ENCODE measurements at regions not wholly inside any gene's neighbourhood (a gene's known extent, or its start where the extent isn't known, plus 50 kb on each side); places are given as distances from the start of the nearest gene placed in this dataset.

GRCh38 chr7:13682626-13683025, 306.8 kb downstream of the ETV1 start:
- TF ChIP-seq ZFP3 (CRISPR knock-in tag; IDR thresholded peaks at IDR 0.05) (no peak), PATZ1 (CRISPR knock-in tag; IDR thresholded peaks at IDR 0.05; ENCODE audit: borderline replicate concordance) (no peak), BACH2 (CRISPR knock-in tag; IDR thresholded peaks at IDR 0.05; ENCODE audit: borderline replicate concordance) (no peak), CSDC2 (CRISPR knock-in tag; IDR thresholded peaks at IDR 0.05) (no peak), TOX (CRISPR knock-in tag; IDR thresholded peaks at IDR 0.05; ENCODE audit: borderline replicate concordance) (no peak), ZNF8 (CRISPR knock-in tag; IDR thresholded peaks at IDR 0.05) (no peak), ZNF565 (CRISPR knock-in tag; conservative IDR thresholded peaks at IDR 0.05; ENCODE audit: low read depth) (no peak), OSR1 (CRISPR knock-in tag; IDR thresholded peaks at IDR 0.05) (no peak), RARB (CRISPR knock-in tag; IDR thresholded peaks at IDR 0.05) (no peak), ZFP30 (CRISPR knock-in tag; IDR thresholded peaks at IDR 0.05) (no peak), ZNF70 (CRISPR knock-in tag; IDR thresholded peaks at IDR 0.05) (no peak)
- TF ChIP-seq, protein P1, sequence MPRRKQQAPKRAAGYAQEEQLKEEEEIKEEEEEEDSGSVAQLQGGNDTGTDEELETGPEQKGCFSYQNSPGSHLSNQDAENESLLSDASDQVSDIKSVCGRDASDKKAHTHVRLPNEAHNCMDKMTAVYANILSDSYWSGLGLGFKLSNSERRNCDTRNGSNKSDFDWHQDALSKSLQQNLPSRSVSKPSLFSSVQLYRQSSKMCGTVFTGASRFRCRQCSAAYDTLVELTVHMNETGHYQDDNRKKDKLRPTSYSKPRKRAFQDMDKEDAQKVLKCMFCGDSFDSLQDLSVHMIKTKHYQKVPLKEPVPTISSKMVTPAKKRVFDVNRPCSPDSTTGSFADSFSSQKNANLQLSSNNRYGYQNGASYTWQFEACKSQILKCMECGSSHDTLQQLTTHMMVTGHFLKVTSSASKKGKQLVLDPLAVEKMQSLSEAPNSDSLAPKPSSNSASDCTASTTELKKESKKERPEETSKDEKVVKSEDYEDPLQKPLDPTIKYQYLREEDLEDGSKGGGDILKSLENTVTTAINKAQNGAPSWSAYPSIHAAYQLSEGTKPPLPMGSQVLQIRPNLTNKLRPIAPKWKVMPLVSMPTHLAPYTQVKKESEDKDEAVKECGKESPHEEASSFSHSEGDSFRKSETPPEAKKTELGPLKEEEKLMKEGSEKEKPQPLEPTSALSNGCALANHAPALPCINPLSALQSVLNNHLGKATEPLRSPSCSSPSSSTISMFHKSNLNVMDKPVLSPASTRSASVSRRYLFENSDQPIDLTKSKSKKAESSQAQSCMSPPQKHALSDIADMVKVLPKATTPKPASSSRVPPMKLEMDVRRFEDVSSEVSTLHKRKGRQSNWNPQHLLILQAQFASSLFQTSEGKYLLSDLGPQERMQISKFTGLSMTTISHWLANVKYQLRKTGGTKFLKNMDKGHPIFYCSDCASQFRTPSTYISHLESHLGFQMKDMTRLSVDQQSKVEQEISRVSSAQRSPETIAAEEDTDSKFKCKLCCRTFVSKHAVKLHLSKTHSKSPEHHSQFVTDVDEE (CRISPR knock-in tag; IDR thresholded peaks at IDR 0.05), result no peak
- TF ChIP-seq, protein P2, sequence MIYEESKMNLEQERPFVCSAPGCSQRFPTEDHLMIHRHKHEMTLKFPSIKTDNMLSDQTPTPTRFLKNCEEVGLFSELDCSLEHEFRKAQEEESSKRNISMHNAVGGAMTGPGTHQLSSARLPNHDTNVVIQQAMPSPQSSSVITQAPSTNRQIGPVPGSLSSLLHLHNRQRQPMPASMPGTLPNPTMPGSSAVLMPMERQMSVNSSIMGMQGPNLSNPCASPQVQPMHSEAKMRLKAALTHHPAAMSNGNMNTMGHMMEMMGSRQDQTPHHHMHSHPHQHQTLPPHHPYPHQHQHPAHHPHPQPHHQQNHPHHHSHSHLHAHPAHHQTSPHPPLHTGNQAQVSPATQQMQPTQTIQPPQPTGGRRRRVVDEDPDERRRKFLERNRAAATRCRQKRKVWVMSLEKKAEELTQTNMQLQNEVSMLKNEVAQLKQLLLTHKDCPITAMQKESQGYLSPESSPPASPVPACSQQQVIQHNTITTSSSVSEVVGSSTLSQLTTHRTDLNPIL (CRISPR knock-in tag; IDR thresholded peaks at IDR 0.05; ENCODE audit: low read depth), result no peak
- TF ChIP-seq, protein P3, sequence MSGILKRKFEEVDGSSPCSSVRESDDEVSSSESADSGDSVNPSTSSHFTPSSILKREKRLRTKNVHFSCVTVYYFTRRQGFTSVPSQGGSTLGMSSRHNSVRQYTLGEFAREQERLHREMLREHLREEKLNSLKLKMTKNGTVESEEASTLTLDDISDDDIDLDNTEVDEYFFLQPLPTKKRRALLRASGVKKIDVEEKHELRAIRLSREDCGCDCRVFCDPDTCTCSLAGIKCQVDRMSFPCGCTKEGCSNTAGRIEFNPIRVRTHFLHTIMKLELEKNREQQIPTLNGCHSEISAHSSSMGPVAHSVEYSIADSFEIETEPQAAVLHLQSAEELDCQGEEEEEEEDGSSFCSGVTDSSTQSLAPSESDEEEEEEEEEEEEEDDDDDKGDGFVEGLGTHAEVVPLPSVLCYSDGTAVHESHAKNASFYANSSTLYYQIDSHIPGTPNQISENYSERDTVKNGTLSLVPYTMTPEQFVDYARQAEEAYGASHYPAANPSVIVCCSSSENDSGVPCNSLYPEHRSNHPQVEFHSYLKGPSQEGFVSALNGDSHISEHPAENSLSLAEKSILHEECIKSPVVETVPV (CRISPR knock-in tag; IDR thresholded peaks at IDR 0.05), result no peak

Measured in SK-N-SH treated with all-trans-retinoic acid at 6 μM for 48 hours (cell line).